HG03025 (cell line): ENCODE measurements at regions not wholly inside any gene's neighbourhood (a gene's known extent, or its start where the extent isn't known, plus 50 kb on each side); places are given as distances from the start of the nearest gene placed in this dataset.

Source experiments
- ATAC-seq: cut with Tn5 transposase; IDR thresholded peaks from one replicate; pipeline ENCODE4 v1.9.1; 2021; ENCODE audit warnings: mild to moderate bottlenecking, moderate library complexity; ENCODE audit not compliant: unreplicated experiment, low FRiP score

GRCh38 chr6:40197371-40197770 is 263.1 kb upstream of the MOCS1 start:
- no peak for ATAC-seq

DNA sequence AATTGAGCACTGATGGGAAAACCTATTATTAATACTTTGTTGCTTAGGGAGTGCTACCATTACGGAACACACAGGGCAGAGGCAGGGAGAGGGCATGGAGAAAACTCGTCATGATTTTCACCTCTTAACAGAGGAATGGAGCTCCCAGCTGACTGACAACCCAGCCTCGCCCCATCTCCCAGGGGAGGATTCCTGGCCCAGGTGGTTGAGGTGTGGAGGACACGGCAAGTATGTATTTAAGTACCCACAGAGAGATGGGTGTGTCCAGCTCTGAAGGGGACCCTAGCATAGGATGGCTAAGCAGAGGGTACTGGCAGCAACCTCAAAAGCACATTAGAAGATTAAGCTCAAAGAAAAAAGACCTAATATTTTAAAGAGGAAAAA is 261.9 kb upstream of the MOCS1 start:
- no peak for ATAC-seq

GRCh38 chr6:40195428-40196134 is 261.3 kb upstream of the MOCS1 start:
- no peak for ATAC-seq

- ATAC-seq, result no peak
Observed at GRCh38 chr6:40194447-40195170, 260.3 kb upstream of the MOCS1 start.

DNA sequence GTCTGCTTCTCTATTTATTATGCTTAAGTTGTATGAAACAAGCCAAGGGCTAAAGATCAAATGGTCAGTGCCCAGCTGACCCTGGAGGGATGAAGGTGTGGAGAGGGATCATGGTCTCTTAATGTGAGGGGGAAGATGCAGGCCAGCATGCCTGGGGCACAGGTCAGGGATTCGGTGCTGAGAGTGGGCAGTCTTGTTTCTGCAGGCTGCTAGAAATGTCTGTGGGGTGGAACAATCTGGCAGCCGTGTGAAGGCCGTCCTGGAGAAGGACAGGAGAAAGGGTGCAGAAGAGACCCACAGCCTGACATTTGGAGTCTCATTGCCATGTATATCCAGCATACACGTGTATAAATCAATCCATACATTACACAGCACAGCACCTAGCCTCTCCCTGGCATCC is 258.3 kb upstream of the MOCS1 start:
- no peak for ATAC-seq

DNA sequence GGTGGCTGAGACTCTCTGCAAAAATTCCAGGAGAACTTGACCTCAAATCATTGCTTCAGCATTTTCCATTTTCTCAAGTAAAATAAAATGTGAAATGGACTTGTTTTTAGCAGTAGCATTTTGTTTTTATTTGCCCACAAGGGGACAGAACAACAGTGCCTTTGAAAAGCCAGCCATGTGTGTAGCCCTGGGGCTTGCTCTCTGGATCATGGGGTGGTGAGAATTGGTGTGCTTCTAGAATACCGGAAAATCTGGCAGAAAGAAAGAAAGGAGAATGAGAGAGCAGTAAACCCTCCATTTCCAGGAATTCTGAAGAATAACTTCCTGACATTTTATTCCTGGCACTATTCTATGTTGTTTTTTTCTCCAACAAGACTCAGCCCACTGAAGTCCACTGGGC is 254.7 kb upstream of the MOCS1 start:
- ATAC-seq, result no peak

DNA sequence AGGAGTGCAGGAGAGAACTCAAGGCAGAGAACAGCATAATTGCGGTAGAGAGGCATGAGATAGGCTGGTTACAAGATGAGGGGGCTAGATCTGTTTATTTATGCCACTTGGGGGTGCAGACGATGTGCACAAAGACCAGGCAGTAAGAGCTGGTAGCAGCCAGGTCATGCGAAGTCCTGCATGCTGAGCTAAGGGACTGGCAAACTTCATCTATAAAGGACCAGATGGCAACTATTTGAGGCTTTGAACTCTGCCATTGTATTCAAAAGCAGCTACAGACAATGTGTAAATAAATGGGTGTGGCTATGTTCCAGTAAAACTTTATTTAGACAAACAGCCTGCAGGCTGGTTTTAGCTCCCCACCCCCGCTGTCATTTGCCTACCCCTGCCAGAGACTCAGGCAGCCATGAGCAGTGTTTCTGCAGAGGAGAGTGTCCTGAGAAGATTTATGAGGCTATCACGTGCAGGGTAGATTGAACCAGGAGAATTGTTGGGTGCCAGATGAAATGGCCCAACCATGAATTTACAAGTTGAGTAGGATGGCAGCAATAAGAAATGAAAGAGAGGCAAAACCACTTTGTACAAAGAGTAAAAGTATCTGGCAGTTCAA is 253.4 kb upstream of the MOCS1 start:
- no peak for ATAC-seq

- ATAC-seq, result no peak
Observed at GRCh38 chr6:40185486-40185885, 251.2 kb upstream of the MOCS1 start.

DNA sequence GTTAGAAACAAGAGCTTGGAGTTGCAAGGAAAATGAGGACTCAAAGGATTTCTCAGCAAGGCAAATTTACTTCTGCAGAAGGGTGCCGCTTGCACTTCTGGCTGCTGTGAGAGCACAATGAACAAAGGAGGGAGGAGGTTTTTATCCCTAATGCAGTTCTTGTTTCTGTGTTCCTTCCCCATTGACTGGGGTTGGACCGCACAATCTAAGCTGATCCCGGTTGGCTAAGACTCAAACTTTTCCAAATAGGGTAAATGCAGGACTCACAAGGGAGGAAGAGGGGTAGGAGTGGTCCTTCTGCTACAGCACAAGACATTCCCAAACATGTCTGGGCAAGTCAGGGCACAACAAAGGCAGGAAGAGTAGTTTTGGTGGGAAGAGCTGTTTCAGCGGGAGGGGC is 249.6 kb upstream of the MOCS1 start:
- no peak for ATAC-seq

DNA sequence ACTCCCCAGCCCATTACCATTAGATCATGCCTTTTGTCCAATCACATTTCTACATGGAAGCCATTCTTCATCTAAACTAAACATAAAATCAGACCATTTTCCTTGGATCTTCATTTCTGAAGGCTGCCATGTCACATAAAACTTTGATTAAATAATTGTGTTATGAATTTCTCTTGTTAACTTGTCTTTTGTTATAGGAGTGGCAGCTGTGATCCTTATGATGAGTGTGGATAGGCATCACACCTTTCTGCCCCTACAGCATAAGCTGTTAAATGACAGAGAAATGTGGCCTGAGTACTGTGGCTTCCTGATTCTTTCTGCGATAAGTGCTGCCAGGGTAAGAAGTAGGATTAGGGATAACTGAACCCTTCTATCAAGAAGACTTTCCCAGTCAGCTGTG is 247.1 kb upstream of the MOCS1 start:
- ATAC-seq, result no peak

GRCh38 chr6:40180271-40180670 is 246.0 kb upstream of the MOCS1 start:
- ATAC-seq, result no peak

DNA sequence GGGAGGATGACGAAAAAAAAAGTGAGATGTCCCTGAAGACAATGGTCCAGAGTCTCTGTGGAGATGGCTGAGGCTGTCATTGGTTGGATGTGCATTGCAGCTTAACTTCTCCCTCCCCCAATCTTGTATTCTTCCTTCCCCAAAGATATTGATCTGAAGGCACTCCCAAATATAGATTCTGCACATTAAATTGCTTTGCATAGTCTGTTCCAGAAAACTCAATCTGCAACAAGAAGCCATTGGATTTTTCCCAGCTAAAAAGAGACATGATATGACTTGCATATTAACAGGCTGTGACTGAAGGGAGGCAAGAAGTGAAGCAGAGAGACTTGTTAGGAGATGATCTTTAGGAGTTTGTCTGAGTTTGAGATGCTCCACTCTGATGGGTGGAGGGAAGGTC is 245.2 kb upstream of the MOCS1 start:
- ATAC-seq, result no peak

- no peak for ATAC-seq
Observed at GRCh38 chr6:40177598-40177997, 243.3 kb upstream of the MOCS1 start.

DNA sequence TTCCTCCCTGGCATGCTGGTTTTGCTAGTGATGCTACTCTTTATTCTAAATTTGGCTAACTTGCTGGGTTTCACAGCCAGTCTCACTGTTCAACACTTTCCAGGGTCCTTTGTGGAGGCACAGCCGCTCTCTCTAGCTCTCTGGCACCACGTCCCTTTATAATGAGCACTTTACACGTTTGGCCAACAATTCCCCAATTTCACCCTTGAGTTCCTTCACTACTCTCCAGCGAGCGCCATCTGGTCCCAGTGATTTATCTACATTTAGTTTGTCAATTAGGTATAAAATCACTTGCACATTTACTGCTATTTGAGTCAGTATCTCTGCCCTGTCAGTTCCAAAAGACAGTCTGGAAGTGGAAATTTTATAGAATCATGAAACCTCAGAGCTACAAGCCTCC is 241.9 kb upstream of the MOCS1 start:
- no peak for ATAC-seq

DNA sequence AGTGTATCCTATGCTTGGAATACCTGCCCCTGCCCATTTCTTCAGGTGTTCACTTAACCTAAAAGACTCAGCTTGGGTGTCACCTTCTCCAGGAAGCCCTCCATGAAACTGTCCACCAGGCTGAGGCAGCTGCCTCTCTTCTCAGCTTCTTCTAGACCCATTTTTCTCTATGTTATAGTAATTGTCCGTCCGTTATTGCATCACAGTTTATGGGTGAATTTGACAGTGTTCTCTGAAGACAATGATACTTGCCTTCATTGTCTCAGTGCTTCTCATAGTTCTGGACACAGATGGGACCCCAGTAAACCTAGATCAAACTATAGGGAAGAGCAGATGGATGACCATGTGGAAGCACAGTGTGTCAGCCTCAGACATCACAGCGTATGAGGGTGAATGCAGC is 238.0 kb upstream of the MOCS1 start:
- ATAC-seq, result no peak

- ATAC-seq, result no peak
Observed at GRCh38 chr6:40171343-40171742, 237.1 kb upstream of the MOCS1 start.

DNA sequence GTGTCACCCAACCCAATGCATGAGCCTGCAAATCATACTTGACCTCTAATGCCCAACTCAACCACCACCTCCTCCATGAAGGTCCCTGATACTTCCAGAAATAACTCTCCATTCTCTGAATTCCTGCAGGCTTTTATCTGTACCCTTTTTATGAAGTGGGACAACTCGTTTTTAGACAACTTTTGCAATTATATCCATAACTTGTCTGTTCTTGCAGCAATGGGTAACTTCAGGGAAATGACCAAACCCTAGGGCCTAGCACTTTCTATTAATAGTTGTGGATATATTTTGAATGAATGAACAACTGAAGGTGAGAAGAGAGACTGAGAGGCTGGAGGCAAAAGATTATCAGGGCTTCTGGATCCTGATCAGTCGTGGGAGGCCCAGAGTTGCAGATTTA is 236.6 kb upstream of the MOCS1 start:
- no peak for ATAC-seq

DNA sequence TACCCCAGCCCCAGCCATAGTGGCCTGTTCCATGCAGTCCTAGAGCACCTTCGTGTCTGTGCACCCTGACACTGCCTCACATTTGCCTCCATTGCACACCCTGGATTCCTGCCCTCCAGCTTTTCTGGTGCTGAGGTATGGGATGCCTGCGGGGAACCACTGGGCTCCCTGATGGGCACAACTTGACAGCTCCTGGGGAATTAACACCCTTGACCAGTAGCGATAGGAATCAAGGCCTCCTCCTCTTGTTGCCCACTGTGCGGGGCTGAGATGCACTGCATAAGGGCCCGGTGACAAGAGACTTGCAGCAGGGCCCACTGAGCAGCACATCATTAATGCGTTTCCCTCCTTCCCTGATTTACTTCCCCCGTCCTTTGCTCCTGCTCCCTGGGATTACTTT is 235.6 kb upstream of the MOCS1 start:
- ATAC-seq, result no peak

DNA sequence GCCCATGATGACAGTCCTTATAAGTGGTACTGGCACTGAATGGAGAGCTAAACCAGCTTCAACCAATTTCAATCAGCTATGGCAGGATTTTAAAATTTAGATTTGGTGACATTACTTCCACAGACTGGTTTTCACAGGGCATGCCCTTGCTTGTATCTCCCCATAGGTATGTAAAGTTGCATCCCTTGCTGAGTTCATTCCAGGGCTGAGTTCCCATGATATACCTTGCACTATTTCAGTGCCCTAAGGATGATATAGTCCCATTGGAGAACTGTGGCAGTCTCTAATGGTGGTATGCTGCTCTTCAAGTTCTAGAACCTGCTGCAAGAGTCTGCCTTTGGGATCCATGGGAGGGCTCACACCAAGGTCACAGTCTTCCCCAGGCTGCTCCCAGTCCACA is 232.7 kb upstream of the MOCS1 start:
- ATAC-seq, result no peak

GRCh38 chr6:40165036-40165709 is 230.9 kb upstream of the MOCS1 start:
- ATAC-seq, result no peak

GRCh38 chr6:40164345-40164755 is 230.1 kb upstream of the MOCS1 start:
- ATAC-seq, result no peak
